ENCODE measurements at regions not wholly inside any gene's neighbourhood (a gene's known extent, or its start where the extent isn't known, plus 50 kb on each side); places are given as distances from the start of the nearest gene placed in this dataset.

GRCh38 chr11:116503216-116504160, 269.3 kb downstream of the BUD13 start:
- H3K27ac Mint-ChIP-seq: no peak overlapping the region
- peak in 1 of 2 experiments; percentile 14 for DNase-seq (ENCODE audit: low spot score in 2 of 2, unreplicated experiment in 2 of 2)
- no peak for TF ChIP-seq CTCF (IDR thresholded peaks at IDR 0.05; ENCODE audit: unreplicated experiment)

GRCh38 chr11:116502641-116503061, 270.1 kb downstream of the BUD13 start:
- TF ChIP-seq CTCF (IDR thresholded peaks at IDR 0.05; ENCODE audit: unreplicated experiment): no peak

More at GRCh38 chr11:116503216-116504160, 269.3 kb downstream of the BUD13 start:
- H3K4me1 Mint-ChIP-seq: peaks cover 31% of the 10 kb centered on the region
- peaks cover 76% of the 10 kb centered on the region for H3K27me3 Mint-ChIP-seq (ENCODE audit: low read depth)
- no peaks in the 10 kb centered on the region for H3K36me3 Mint-ChIP-seq
- no peaks in the 10 kb centered on the region for H3K9me3 Mint-ChIP-seq
- H3K4me3 Mint-ChIP-seq: no peak overlapping the region

GRCh38 chr11:116501728-116502127, 271.1 kb downstream of the BUD13 start:
- no peaks in the 10 kb centered on the region for H3K36me3 Mint-ChIP-seq
- no peak overlapping the region for H3K27ac Mint-ChIP-seq
- peak in 1 of 2 experiments; percentile 34 for DNase-seq (ENCODE audit: low spot score in 2 of 2, unreplicated experiment in 2 of 2)
- H3K9me3 Mint-ChIP-seq: no peaks in the 10 kb centered on the region
- H3K4me3 Mint-ChIP-seq: no peak overlapping the region
- peaks cover 75% of the 10 kb centered on the region for H3K27me3 Mint-ChIP-seq (ENCODE audit: low read depth)
- peaks cover 31% of the 10 kb centered on the region for H3K4me1 Mint-ChIP-seq
- TF ChIP-seq CTCF (IDR thresholded peaks at IDR 0.05; ENCODE audit: unreplicated experiment): no peak

More at GRCh38 chr11:116502641-116503061, 270.1 kb downstream of the BUD13 start:
- DNase-seq (ENCODE audit: low spot score in 2 of 2, unreplicated experiment in 2 of 2): peak in 1 of 2 experiments; percentile 25
- H3K27ac Mint-ChIP-seq: no peak overlapping the region
- no peaks in the 10 kb centered on the region for H3K36me3 Mint-ChIP-seq
- peaks cover 76% of the 10 kb centered on the region for H3K27me3 Mint-ChIP-seq (ENCODE audit: low read depth)
- no peaks in the 10 kb centered on the region for H3K9me3 Mint-ChIP-seq
- H3K4me3 Mint-ChIP-seq: no peak overlapping the region
- peaks cover 31% of the 10 kb centered on the region for H3K4me1 Mint-ChIP-seq

- TF ChIP-seq CTCF (IDR thresholded peaks at IDR 0.05; ENCODE audit: unreplicated experiment): no peak
- no peaks in the 10 kb centered on the region for H3K9me3 Mint-ChIP-seq
- DNase-seq (ENCODE audit: low spot score in 2 of 2, unreplicated experiment in 2 of 2): peak in 1 of 2 experiments; percentile 37
- H3K4me3 Mint-ChIP-seq: peak overlapping the region; percentile 38
- H3K36me3 Mint-ChIP-seq: no peaks in the 10 kb centered on the region
- H3K27me3 Mint-ChIP-seq (ENCODE audit: low read depth): peaks cover 76% of the 10 kb centered on the region
- H3K27ac Mint-ChIP-seq: no peak overlapping the region
- H3K4me1 Mint-ChIP-seq: peaks cover 28% of the 10 kb centered on the region
These were observed 271.7 kb downstream of the BUD13 start for GRCh38 chr11:116500947-116501602.

GRCh38 chr11:116500026-116500946, 272.5 kb downstream of the BUD13 start:
- Mint-ChIP-seq H3K27me3 (ENCODE audit: low read depth) (peaks cover 78% of the 10 kb centered on the region), H3K27ac (no peak overlapping the region), H3K9me3 (no peaks in the 10 kb centered on the region), H3K4me1 (peaks cover 21% of the 10 kb centered on the region), H3K36me3 (no peaks in the 10 kb centered on the region), H3K4me3 (peak overlapping the region; percentile 47)
- peak in 1 of 2 experiments; percentile 40 for DNase-seq (ENCODE audit: low spot score in 2 of 2, unreplicated experiment in 2 of 2)
- no peak for TF ChIP-seq CTCF (IDR thresholded peaks at IDR 0.05; ENCODE audit: unreplicated experiment)

Data from mesothelial cell of epicardium (in vitro differentiated cells).